NCI-H2107 treated with DMSO at 0.1 percent for 48 hours (cell line): ENCODE measurements at regions not wholly inside any gene's neighbourhood (a gene's known extent, or its start where the extent isn't known, plus 50 kb on each side); places are given as distances from the start of the nearest gene placed in this dataset.
"Not testable (repeated sequence)": the region's sequence is repeated elsewhere in the genome, so short reads cannot be mapped to it uniquely, and the experiment has no call there.

Source experiments
- DNase-seq: peaks from one replicate; lab custom pipeline; 2025; ENCODE audit not compliant: unreplicated experiment; lab: John Stamatoyannopoulos, UW

DNA sequence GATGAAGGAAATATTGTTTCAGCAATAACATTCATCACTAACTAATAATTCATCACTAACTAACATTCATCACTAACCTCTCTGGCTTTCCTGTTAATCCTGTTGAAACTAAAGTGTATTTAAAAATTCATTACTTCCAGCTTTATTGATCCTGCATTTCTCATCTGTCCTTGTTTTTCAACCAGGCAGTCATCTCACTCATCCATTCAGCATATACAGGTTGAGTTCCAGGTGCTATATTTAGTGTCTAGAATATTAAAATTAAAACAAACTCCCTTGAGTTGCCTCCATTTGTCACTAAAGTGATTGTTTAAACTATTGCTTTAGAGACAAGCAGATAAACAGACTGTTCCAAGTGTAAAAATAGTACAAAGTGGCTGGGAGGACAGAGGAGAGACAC, 58.1 kb downstream of the ATXN7L3B start:
- no peak for DNase-seq

DNA sequence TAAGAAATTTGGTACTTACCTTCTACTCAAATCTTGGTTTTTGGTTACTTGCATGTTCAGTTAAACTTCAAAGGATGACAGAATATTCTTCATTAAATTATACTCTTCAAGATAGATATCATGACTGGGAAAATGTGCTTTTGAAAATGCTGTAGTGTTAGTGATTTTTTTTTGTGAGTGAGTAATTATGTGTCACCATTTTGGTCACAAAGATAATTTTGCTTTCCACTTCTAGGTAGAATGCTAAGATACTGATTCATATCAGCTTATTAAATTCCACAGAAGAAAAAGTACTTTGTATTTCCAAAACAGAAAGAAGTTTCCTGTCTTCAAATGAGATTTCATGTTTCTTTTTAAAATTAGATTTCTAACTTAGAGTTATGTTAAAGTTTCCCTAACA, 61.2 kb downstream of the ATXN7L3B start:
- no peak for DNase-seq

GRCh38 chr12:74599932-74600331, 62.3 kb downstream of the ATXN7L3B start:
- no peak for DNase-seq

GRCh38 chr12:74600817-74601216, 63.2 kb downstream of the ATXN7L3B start:
- DNase-seq: not testable (repeated sequence)

DNA sequence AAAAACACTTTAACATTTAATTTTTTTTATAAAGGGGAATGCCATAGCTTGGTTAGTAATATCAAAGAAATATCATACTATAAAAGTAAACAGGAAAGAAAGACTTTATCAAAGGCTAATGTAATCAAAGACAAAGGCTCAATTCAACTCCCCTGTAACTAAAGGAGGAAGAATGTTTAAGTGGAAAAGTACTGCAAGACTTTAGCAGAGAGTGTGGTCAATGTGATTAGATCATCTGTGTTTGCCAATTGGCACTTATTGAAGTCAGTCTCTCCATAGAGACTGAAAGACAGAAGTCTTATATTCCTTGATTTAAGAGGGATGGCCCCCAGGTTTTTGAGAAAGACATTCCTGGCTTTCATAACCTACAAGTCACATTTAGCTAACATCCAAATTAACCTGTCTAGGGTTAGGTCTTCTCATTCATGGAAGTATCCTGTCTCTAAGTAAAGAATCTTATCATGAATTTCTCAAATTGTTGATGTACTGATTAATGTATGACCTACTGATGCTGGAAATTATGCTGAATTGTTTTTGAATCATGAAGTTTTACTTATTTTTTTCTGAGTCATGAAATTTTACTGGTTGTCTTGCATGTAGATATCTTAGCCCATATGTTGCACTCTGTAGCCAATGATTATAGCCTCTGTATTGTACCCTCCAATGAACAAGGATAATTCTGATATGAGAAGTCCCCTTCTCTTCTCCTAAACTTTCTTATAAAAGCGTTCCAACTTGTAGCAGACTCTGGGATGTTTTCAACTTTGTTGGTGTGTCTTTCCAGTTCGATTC, 65.4 kb downstream of the ATXN7L3B start:
- DNase-seq: no peak

DNA sequence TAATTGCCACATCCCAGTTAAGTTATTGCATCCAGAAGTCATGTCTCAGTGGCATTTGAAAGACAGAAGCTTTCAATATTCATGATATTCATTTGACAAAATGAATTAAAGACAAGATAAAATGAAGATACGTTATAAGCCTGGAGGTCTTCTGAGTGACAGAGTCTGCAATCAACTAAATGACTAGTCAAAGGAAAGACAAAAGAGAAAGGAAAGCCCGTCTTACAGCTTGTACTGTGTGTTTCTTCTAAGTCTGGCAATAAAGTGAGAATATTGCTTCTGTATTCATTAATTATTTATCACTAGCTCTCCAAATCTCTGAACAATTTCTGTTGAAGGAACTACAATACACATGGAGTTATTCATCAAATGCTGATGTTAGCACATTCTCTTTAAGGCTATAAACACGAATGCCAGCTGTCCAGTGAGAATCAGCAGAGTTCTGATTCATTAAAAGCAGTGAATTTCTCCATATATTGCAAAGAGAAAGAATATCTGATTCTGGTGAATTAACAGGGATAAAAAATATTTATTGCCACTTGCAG, 70.7 kb downstream of the ATXN7L3B start:
- DNase-seq: no peak

- DNase-seq: no peak
Observed at GRCh38 chr12:74610711-74611110, 73.1 kb downstream of the ATXN7L3B start.

- no peak for DNase-seq
Observed at GRCh38 chr12:74614426-74614825, 76.8 kb downstream of the ATXN7L3B start.

GRCh38 chr12:74619084-74619483, 81.4 kb downstream of the ATXN7L3B start:
- no peak for DNase-seq

DNA sequence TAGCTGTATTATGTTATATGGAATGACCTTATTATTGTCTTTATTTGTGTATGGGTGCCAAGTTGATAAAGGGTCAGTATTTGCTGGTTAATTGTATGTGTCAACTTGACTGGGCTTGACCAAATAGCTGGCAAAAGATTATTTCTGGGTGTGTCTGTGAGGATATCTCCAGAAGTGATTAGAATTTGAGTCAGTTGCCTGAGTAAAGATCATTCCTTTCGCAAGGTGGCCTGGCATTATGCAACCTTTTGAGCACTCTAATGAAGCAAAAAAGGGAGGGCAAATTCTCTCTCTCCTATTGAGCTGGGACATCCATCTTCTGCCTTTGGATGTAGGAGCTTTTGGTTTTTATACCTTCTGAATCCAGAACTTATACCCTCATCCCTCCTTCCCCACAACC, 82.2 kb downstream of the ATXN7L3B start:
- DNase-seq: no peak

DNA sequence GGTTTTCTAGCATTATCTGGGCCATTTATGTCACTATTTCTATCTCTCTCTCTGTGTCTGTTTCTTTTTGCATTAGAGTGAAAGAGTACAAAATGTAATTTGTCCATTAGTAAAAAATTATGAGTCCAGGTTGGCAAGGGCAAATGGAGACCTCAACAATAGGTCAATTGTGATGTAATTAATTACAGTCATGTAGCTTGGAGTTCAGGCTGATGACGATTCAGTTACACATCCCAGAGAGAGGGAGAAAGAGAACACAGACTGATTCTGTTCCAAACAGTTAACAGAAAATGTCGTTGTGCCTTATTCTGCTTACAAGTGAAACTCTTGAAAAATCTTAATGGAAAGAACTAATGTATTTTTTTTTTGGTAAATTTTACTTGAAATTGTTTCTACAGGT, 83.3 kb downstream of the ATXN7L3B start:
- no peak for DNase-seq

DNA sequence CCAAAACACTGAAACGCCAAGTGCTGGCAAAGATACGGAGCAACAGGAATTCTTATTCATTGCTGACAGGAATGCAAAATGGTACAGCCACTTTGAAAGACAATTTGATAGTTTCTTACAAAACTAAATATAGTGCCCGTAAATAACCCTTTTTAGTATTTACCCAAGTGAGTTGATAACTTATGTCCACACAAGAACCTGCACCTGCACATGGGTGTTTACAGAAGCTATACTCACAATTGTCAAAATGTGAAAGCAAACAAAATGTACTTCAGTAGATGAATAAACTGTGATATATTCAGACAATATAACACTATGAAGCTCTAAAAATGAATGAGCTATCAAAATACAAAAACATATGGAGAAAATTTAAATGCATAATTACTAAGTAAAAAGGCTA, 86.6 kb downstream of the ATXN7L3B start:
- peak; percentile 67 for DNase-seq

GRCh38 chr12:74626397-74626796, 88.8 kb downstream of the ATXN7L3B start:
- DNase-seq: peak; percentile 46

- DNase-seq: no peak
Observed at GRCh38 chr12:74641262-74641661, 103.6 kb downstream of the ATXN7L3B start.

- no peak for DNase-seq
Observed at GRCh38 chr12:74641694-74642093, 104.1 kb downstream of the ATXN7L3B start.

DNA sequence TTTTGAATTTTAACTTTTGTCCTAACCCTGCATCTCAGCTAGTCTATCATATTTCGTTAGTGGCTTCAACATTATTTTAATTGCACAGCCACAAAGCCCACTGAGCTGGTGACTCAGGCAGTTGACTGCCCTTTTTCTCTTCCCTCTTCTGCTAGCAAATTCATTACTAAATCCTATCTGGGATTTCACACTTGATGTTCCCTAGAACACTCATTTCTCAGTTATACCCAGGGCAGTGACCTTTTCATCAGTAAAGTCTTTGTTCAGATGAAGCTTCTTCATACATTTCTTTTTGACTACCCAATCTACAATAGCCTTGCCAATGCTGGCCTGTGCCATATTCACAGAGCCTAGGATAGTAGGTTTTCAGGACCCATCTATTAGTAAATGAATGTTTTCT, 107.0 kb downstream of the ATXN7L3B start:
- DNase-seq: no peak

- peak; percentile 59 for DNase-seq
Observed at GRCh38 chr12:74646831-74647230, 109.2 kb downstream of the ATXN7L3B start.

DNA sequence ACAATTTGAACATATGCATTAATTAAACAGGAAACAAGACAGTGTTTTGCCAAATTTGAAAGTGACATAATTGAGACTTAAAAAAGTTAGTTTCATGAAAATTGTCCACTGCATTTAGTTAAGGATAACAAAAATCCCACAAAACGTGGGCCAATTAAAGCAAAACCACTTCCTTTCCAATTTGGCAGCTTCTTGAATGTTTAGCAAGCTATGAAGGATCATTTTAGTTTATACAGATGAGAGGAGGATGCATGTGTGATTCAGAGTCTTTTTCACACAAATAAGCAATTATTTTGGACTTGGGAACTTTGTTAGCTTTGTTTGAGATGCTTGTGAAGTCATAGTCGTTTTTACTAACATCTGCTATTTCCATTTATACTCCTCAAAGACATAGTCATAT, 109.6 kb downstream of the ATXN7L3B start:
- no peak for DNase-seq

DNA sequence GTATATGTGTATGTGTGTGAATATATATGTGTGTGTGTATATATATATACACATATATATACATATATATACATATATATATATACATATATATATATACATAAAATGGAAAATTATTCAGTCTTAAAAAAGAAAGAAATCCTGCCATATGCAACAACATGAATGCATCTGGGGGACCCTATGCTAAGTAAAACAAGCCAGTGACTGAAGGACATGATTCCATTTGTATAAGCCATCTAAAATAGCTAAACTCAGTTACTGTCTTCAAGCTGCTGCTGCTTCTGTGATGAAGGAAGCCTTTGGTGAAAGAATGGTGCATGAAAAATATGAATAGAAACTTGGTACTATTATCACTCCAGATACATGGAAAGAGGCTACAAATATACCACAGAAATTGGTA, 118.6 kb downstream of the ATXN7L3B start:
- DNase-seq: no peak

DNA sequence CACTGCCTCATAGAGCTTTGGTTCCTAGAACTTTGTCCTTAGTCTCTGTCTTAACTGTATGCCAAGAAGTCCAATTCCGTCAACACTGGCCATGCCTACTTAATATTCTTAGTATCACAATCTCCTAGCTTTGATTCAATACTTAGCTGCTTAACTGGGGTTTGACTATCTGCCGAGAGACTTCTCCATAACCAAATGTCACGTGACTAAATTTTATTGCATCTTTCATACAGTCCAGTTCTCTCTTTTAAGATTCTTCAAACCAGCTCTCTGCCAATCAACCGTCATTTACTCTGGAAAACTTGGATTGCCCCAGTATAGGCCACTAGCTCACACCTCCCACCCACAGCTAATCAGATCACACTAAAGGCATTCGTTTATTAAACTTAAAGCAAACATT, 122.8 kb downstream of the ATXN7L3B start:
- DNase-seq: no peak

- DNase-seq: no peak
Observed at GRCh38 chr12:74663958-74664357, 126.3 kb downstream of the ATXN7L3B start.

DNA sequence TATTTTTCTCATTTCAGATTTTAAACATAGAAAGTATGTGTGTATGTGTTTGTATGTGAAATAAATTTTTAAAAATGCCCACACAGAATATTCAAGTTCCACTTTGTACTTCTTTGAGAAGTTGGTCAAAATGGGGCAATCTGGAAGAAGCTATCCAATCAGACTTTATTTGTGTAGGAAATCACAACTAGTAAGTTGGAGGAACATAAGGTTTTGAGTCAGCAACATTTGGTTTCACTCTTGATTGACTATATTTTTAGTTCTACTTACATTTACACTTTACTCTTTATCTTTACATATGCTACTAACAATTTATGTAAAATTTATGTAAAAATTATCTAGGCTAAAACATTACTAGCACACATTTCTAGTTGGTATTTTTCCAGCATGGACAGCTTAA, 128.1 kb downstream of the ATXN7L3B start:
- DNase-seq: no peak

GRCh38 chr12:74671421-74671820, 133.8 kb downstream of the ATXN7L3B start:
- no peak for DNase-seq
